Small intestine (tissue), 7 donors: ENCODE measurements at regions not wholly inside any gene's neighbourhood (a gene's known extent, or its start where the extent isn't known, plus 50 kb on each side); places are given as distances from the start of the nearest gene placed in this dataset.
A peak's percentile ranks its signal among the peaks of the same experiment; 100 is the strongest.

Source experiments
- DNase-seq, 2 donors: peaks; one replicate each; pipeline versions ENCODE4 v3.0.0 to v3.0.0-alpha.2; 2013
- FAIRE-seq: peaks from 2 replicates; lab custom pipeline; 2012; peaks lifted over from hg19 to GRCh38; lab: Jason Lieb, UNC
- H3K27ac ChIP-seq, 3 donors: one replicate each; pipeline ENCODE4 v1.5.1; 2013; ENCODE audit warnings: low read length in 2 of 3, mild to moderate bottlenecking in 2 of 3, control low read depth in 1 of 3, inconsistent platforms in 1 of 3, low read depth in 1 of 3, moderate library complexity in 1 of 3
- H3K27me3 ChIP-seq, 3 donors: one replicate each; pipeline ENCODE4 v1.6.1; 2013; ENCODE audit warnings: low read length in 3 of 3, inconsistent platforms in 1 of 3; ENCODE audit not compliant: control insufficient read depth in 3 of 3, insufficient read depth in 3 of 3
- H3K36me3 ChIP-seq, 3 donors: one replicate each; pipeline ENCODE4 v1.6.1; 2013; ENCODE audit warnings: low read length in 3 of 3, inconsistent platforms in 1 of 3, low read depth in 1 of 3, mild to moderate bottlenecking in 1 of 3, moderate library complexity in 1 of 3; ENCODE audit not compliant: control insufficient read depth in 3 of 3, insufficient read depth in 2 of 3
- H3K4me1 ChIP-seq, 3 donors: one replicate each; pipeline ENCODE4 v1.6.1; 2013; ENCODE audit warnings: low read length in 2 of 3, inconsistent platforms in 1 of 3, low read depth in 1 of 3, mild to moderate bottlenecking in 1 of 3, moderate library complexity in 1 of 3; ENCODE audit not compliant: control insufficient read depth in 3 of 3, insufficient read depth in 2 of 3
- H3K4me3 ChIP-seq, 3 donors: one replicate each; pipeline ENCODE4 v1.5.1; 2013; ENCODE audit warnings: low read length in 3 of 3, control low read depth in 1 of 3, inconsistent platforms in 1 of 3, low read depth in 1 of 3, mild to moderate bottlenecking in 1 of 3, moderate library complexity in 1 of 3
- H3K9me3 ChIP-seq, 2 donors: one replicate each; pipeline ENCODE4 v1.6.1; 2013; ENCODE audit warnings: low read depth in 1 of 2, low read length in 1 of 2; ENCODE audit not compliant: control insufficient read depth in 2 of 2, insufficient read depth in 1 of 2
- WGBS, 3 donors: extraction: QIAGEN DNeasy Blood & Tissue Kit; methylation state at CpG; one replicate each; pipeline ENCODE4 v1.1.7; 2013; 5-methylcytosine and 5-hydroxymethylcytosine counted together
- donor health status: healthy with polysubstance abuse.
- donor health status: control.
- donor health status: control.
- donor health status: Bipolar disorder and iron deficiency.
- donor health status: healthy.

GRCh38 chr4:13859423-13859822 lies 231.9 kb upstream of the BOD1L1 start:
- Histone ChIP-seq H3K36me3 (no peaks in the 10 kb centered on the region), H3K27ac (peak overlapping the region in 1 of 3 donors; percentile 64), H3K4me3 (no peak overlapping the region), H3K27me3 (no peaks in the 10 kb centered on the region), H3K9me3 (peaks cover 0 to 10% of the 10 kb centered on the region in 2 donors), H3K4me1 (peaks cover 0 to 22% (median 2%) of the 10 kb centered on the region in 3 donors)
- no peak for DNase-seq
- no peak for FAIRE-seq
- 89 to 93% (median 93%) methylated on average over 3 of the region's 3 CpGs for WGBS, 3 donors

GRCh38 chr4:13860126-13860525 lies 232.6 kb upstream of the BOD1L1 start:
- peaks cover 0 to 22% (median 2%) of the 10 kb centered on the region in 3 donors for H3K4me1 ChIP-seq
- H3K27ac ChIP-seq: no peak overlapping the region
- H3K4me3 ChIP-seq: no peak overlapping the region
- no peak for FAIRE-seq
- H3K27me3 ChIP-seq: no peaks in the 10 kb centered on the region
- no peak for DNase-seq
- no peaks in the 10 kb centered on the region for H3K36me3 ChIP-seq
- 64 to 93% (median 93%) methylated on average over 1 of the region's 1 CpG for WGBS, 3 donors
- peaks cover 0 to 10% of the 10 kb centered on the region in 2 donors for H3K9me3 ChIP-seq

DNA sequence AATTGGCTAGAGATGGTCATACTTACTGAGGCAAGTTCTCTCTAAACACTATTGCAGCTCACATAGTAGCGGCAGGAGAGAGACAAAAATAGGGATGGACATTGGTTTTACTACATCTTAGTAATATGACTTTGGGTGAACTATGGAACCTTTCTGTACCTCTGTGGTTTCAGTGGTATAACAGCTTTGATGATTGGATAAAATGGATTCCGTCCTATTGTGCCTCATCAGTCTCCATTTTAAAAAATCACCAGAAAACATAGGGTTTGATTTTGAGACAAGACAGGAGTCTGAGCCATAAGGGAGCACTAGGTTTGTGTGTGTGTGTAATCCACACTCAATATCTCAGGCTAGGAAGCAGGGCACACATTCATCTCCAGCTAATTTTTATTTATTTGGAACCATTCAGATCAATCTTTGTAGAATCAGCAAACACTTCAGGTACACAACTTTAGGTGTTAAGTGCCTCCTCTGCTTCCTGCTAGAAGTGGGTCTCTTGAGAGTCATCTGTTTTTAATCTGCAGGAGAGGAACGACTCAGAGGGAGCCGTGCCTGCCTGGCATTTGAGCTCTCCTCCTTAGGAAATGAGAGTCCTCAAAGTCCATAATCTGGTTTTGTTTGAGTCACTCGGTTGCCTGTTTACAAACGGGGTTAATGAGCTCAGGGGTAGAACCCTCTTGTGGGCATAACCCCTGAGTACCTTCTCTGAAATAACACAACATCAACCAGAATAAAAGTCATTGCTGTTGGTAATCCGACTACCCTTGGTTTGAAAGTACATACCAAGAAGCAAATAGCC lies 238.5 kb upstream of the BOD1L1 start:
- WGBS, 3 donors: 45 to 52% (median 52%) methylated on average over 7 of the region's 7 CpGs
- Histone ChIP-seq H3K36me3 (no peaks in the 10 kb centered on the region), H3K9me3 (peaks cover 0 to 10% of the 10 kb centered on the region in 2 donors), H3K27me3 (no peaks in the 10 kb centered on the region), H3K4me3 (no peak overlapping the region), H3K27ac (no peak overlapping the region), H3K4me1 (peaks cover 0 to 15% (median 0%) of the 10 kb centered on the region in 3 donors)
- FAIRE-seq (no peak), DNase-seq (peak in 1 of 2 donors; percentile 29)

- WGBS, 3 donors: 44 to 79% (median 59%) methylated on average over 1 of the region's 1 CpG
- H3K27ac ChIP-seq: no peak overlapping the region
- H3K36me3 ChIP-seq: no peaks in the 10 kb centered on the region
- H3K4me3 ChIP-seq: no peak overlapping the region
- peaks cover 0 to 23% (median 0%) of the 10 kb centered on the region in 3 donors for H3K4me1 ChIP-seq
- FAIRE-seq: no peak
- no peak for DNase-seq
- peaks cover 0 to 8% of the 10 kb centered on the region in 2 donors for H3K9me3 ChIP-seq
- no peaks in the 10 kb centered on the region for H3K27me3 ChIP-seq
Observed at GRCh38 chr4:13866881-13867280, 239.4 kb upstream of the BOD1L1 start.

- FAIRE-seq (no peak), DNase-seq (peak; percentile 77 to 86)
- Histone ChIP-seq H3K4me1 (peaks cover 0 to 63% (median 2%) of the 10 kb centered on the region in 3 donors), H3K27me3 (no peaks in the 10 kb centered on the region), H3K36me3 (no peaks in the 10 kb centered on the region), H3K27ac (peak overlapping the region in 1 of 3 donors; percentile 78), H3K9me3 (no peaks in the 10 kb centered on the region), H3K4me3 (no peak overlapping the region)
Observed at GRCh38 chr4:13872155-13872554, 244.6 kb upstream of the BOD1L1 start.

DNA sequence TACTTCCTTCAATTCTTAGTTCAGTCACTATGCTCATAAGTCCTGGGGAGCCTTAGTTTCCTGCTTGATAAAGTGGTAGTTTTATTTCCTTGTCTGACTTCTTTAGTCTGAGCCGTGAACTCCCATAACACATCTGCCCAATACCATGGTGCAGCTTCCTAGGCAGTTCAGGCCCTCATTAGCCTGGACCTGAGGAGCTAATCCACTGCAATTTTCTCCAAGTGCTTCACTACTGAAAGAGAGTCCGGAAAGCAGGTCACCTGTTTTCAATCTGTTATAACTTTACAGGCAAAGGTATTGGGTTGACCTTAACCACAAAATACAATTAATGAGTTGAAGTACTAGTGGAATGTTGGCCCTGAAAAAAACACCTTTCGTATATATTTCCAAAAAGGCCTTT lies 245.4 kb upstream of the BOD1L1 start:
- Histone ChIP-seq H3K4me1 (peaks cover 0 to 68% (median 2%) of the 10 kb centered on the region in 3 donors), H3K27ac (peak overlapping the region in 2 of 3 donors; percentile 78), H3K9me3 (no peaks in the 10 kb centered on the region), H3K27me3 (no peaks in the 10 kb centered on the region), H3K36me3 (no peaks in the 10 kb centered on the region), H3K4me3 (no peak overlapping the region)
- DNase-seq (peak; percentile 53 to 61), FAIRE-seq (no peak)
- 29 to 56% (median 54%) methylated on average over 3 of the region's 3 CpGs for WGBS, 3 donors

DNA sequence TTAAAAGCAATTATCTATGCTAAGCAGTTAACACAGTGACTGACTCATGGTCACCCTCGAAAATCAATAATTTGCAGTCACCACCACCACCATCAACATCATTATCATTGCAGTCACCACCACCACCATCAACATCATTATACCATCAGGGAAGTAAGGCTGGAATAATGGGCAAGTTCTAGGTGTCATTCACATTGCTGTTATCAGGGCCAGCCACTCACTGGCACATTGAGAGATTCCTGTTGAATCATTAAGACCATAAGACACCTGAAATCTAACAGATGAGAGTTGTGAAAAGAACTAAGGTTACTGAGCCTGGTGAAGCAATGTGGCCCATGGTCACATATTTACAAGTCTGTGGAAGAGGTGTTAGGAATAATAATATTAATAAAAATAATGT lies 247.7 kb upstream of the BOD1L1 start:
- no peak for FAIRE-seq
- peak overlapping the region in 1 of 3 donors; percentile 78 for H3K27ac ChIP-seq
- H3K36me3 ChIP-seq: no peaks in the 10 kb centered on the region
- WGBS, 3 donors: 10 to 49% (median 44%) methylated on average over 1 of the region's 1 CpG
- H3K27me3 ChIP-seq: no peaks in the 10 kb centered on the region
- no peaks in the 10 kb centered on the region for H3K9me3 ChIP-seq
- peaks cover 0 to 73% (median 2%) of the 10 kb centered on the region in 3 donors for H3K4me1 ChIP-seq
- DNase-seq: peak; percentile 62 to 85
- no peak overlapping the region for H3K4me3 ChIP-seq

- 74 to 85% (median 84%) methylated on average over 3 of the region's 3 CpGs for WGBS, 3 donors
- H3K27me3 ChIP-seq: no peaks in the 10 kb centered on the region
- peak overlapping the region in 1 of 3 donors; percentile 78 for H3K27ac ChIP-seq
- no peaks in the 10 kb centered on the region for H3K9me3 ChIP-seq
- FAIRE-seq (no peak), DNase-seq (no peak)
- peaks cover 0 to 64% (median 2%) of the 10 kb centered on the region in 3 donors for H3K4me1 ChIP-seq
- no peaks in the 10 kb centered on the region for H3K36me3 ChIP-seq
- no peak overlapping the region for H3K4me3 ChIP-seq
Observed at GRCh38 chr4:13876131-13876530, 248.6 kb upstream of the BOD1L1 start.
